Kidney (tissue), 13 donors: ENCODE measurements at regions not wholly inside any gene's neighbourhood (a gene's known extent, or its start where the extent isn't known, plus 50 kb on each side); places are given as distances from the start of the nearest gene placed in this dataset.

Experiments
- DNase-seq, 5 donors: peaks; one replicate each; pipeline ENCODE4 v3.0.0-alpha.2; 2013 to 2020
- FAIRE-seq: peaks from 2 replicates; lab custom pipeline; 2012; peaks lifted over from hg19 to GRCh38; lab: Jason Lieb, UNC
- H3K27ac ChIP-seq, 2 donors: one replicate each; pipeline ENCODE4 v1.7.0; 2013; ENCODE audit warnings: low read depth in 2 of 2, low read length in 2 of 2, inconsistent platforms in 1 of 2
- H3K27me3 ChIP-seq: one replicate; pipeline ENCODE4 v1.7.1; 2013; ENCODE audit warnings: low read length, inconsistent platforms; ENCODE audit not compliant: control insufficient read depth, insufficient read depth
- H3K36me3 ChIP-seq, 3 donors: one replicate each; pipeline versions ENCODE4 v1.7.0 to v1.7.1; 2013; ENCODE audit warnings: low read length in 3 of 3, control low read depth in 1 of 3, inconsistent platforms in 1 of 3; ENCODE audit not compliant: insufficient read depth in 3 of 3, control insufficient read depth in 2 of 3
- H3K4me1 ChIP-seq, 3 donors: one replicate each; pipeline versions ENCODE4 v1.7.0 to v1.7.1; 2013; ENCODE audit warnings: low read length in 3 of 3, inconsistent platforms in 1 of 3, low read depth in 1 of 3; ENCODE audit not compliant: control insufficient read depth in 2 of 3, insufficient read depth in 2 of 3
- H3K4me3 ChIP-seq, 3 donors: one replicate each; pipeline versions ENCODE4 v1.7.0 to v1.8.1; 2013; ENCODE audit warnings: low read length in 3 of 3, control low read depth in 1 of 3, inconsistent platforms in 1 of 3
- H3K9ac ChIP-seq, 3 donors: one replicate each; pipeline versions ENCODE4 v1.7.0 to v1.7.1; 2013; ENCODE audit warnings: low read length in 3 of 3, control low read depth in 1 of 3, inconsistent platforms in 1 of 3
- H3K9me3 ChIP-seq, 3 donors: one replicate each; pipeline versions ENCODE4 v1.7.0 to v1.7.1; 2013; ENCODE audit warnings: low read length in 3 of 3, control low read depth in 1 of 3, inconsistent platforms in 1 of 3; ENCODE audit not compliant: control insufficient read depth in 2 of 3, insufficient read depth in 1 of 3
- intact Hi-C: fragments of 100-400 bp; cut with DNase I; formaldehyde crosslinking; loops from one replicate; pipeline ENCODE4 v1.11.1; 2022
- TF ChIP-seq, protein P1 (sequence below): IDR thresholded peaks from 3 replicates; pipeline ENCODE4 v1.5.1; 2012; ENCODE audit warnings: mild to moderate bottlenecking, moderate library complexity, borderline replicate concordance; ENCODE audit not compliant: insufficient read depth; ENCODE audit errors: extremely low read depth
- donor health status: control.
- donor health status: control.
- donor health status: control.
- donor health status: control.
- donor health status: control.
- donor health status: DM: yes; HTN: yes; CAD: no.
- donor health status: Normal renal cell carcinoma (clear cell type).

DNA sequence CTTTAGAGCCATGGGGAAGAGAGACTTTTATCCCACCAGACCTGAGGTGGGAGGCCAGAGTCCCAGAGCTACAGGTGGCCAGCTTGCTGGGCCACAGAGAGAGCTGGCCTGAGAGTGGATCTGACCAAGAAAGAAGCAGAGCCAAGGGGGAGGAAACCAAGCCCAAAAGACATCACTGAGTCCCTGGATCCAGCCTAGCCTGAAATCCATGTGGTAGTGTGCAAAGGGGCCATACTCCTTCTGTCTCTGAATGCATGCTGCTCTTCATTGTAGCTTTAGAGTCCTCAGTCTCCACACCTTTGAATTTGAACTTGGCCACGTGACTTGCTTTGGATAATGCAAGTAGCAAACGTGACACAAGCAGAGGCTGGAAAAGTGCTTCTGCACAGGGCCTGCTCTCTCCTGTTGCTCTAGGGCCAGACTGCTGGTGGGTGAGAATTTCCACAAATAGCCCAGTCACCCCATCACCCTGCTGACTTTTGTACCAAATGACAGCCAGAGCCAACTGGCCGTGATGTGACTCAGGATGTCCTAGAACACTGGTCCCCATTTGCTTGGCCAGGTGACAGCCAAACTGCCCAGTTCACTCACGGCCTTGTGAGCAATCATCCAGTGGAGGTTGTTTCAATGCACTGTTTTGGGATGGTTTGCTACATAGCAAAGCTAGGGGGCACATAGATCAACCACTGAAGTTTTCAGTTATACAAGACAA is 93.6 kb downstream of the DHCR7 start:
- no peaks in the 10 kb centered on the region for H3K9me3 ChIP-seq
- no peak for DNase-seq
- TF ChIP-seq, protein P1, sequence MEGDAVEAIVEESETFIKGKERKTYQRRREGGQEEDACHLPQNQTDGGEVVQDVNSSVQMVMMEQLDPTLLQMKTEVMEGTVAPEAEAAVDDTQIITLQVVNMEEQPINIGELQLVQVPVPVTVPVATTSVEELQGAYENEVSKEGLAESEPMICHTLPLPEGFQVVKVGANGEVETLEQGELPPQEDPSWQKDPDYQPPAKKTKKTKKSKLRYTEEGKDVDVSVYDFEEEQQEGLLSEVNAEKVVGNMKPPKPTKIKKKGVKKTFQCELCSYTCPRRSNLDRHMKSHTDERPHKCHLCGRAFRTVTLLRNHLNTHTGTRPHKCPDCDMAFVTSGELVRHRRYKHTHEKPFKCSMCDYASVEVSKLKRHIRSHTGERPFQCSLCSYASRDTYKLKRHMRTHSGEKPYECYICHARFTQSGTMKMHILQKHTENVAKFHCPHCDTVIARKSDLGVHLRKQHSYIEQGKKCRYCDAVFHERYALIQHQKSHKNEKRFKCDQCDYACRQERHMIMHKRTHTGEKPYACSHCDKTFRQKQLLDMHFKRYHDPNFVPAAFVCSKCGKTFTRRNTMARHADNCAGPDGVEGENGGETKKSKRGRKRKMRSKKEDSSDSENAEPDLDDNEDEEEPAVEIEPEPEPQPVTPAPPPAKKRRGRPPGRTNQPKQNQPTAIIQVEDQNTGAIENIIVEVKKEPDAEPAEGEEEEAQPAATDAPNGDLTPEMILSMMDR, result no peak
- FAIRE-seq, result no peak
- no peak overlapping the region for H3K9ac ChIP-seq
- intact Hi-C loops, result no loop called here
- H3K36me3 ChIP-seq, result no peaks in the 10 kb centered on the region
- H3K4me3 ChIP-seq, result no peak overlapping the region
- H3K27ac ChIP-seq, result no peak overlapping the region
- no peaks in the 10 kb centered on the region for H3K4me1 ChIP-seq
- no peaks in the 10 kb centered on the region for H3K27me3 ChIP-seq

DNA sequence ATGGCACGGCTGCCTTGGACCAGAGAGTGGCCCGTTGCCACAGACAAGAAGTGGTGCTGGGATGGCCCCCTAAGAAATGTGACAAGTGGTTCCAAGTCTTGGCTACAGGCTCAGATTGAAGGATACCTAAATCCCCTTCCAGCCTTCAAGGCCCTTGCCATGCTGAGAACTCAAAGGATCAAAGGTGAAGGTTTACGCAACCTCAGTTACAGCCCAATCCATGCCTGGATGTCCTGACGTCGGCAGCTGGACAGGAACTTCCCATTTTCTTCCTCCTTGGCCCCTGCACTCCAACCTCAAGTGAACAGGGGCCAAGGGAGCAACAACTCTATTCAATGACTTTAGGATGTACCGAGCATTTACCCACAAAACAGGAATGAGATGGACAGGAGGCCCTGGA is 95.4 kb downstream of the DHCR7 start:
- intact Hi-C loops, result no loop called here
- Histone ChIP-seq H3K4me3 (no peak overlapping the region), H3K4me1 (no peaks in the 10 kb centered on the region), H3K36me3 (no peaks in the 10 kb centered on the region), H3K9me3 (no peaks in the 10 kb centered on the region), H3K27ac (no peak overlapping the region), H3K9ac (no peak overlapping the region), H3K27me3 (no peaks in the 10 kb centered on the region)
- TF ChIP-seq, protein P1, result no peak
- no peak for FAIRE-seq
- no peak for DNase-seq

DNA sequence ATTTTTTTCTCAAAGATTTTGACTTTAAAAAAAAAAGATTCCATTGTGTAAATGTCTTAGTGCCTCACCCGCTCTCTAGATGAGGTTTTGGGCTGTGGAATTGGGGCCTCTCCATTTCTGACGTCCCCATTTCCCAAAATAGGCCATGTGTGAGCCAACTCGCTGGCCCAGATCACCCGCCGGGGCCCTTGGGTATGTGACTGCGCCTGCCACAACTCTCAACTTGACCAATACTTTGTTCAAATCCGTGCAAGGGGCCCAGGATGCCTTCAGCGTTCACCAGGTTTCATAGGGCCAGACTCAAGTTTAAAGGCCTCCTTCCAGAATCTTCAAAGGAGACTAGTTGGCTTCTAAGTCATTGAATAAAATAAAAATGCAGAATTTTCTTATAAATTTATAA is 96.0 kb downstream of the DHCR7 start:
- H3K9ac ChIP-seq, result no peak overlapping the region
- intact Hi-C loops, result no loop called here
- no peaks in the 10 kb centered on the region for H3K4me1 ChIP-seq
- FAIRE-seq, result no peak
- no peaks in the 10 kb centered on the region for H3K9me3 ChIP-seq
- no peaks in the 10 kb centered on the region for H3K36me3 ChIP-seq
- H3K27ac ChIP-seq, result no peak overlapping the region
- H3K27me3 ChIP-seq, result no peaks in the 10 kb centered on the region
- TF ChIP-seq, protein P1, result no peak
- H3K4me3 ChIP-seq, result no peak overlapping the region
- no peak for DNase-seq

DNA sequence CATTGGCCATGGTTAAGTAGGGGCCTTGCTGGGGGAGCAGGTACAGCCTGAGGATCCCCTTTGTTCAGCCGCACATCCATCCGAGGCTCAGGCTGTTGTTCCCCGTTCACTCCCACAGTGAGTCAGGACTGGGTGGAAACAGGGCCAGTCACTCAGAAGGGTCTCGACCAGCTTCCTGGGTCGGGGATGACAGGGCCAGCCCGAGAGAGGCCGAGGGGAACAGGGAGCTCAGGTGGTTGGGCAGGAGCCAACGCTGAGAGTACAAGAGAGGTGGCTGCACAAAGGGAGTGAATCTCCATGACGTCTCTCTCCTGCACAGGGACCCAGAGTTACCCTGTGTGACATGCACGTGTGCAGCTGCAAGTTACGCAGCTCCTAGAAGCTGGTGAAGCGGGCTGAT is 97.2 kb upstream of the SHANK2 start:
- H3K27me3 ChIP-seq, result no peaks in the 10 kb centered on the region
- TF ChIP-seq, protein P1, result no peak
- no peak overlapping the region for H3K4me3 ChIP-seq
- FAIRE-seq, result no peak
- no peaks in the 10 kb centered on the region for H3K36me3 ChIP-seq
- H3K9ac ChIP-seq, result no peak overlapping the region
- DNase-seq, result no peak
- H3K27ac ChIP-seq, result no peak overlapping the region
- H3K9me3 ChIP-seq, result no peaks in the 10 kb centered on the region
- H3K4me1 ChIP-seq, result no peaks in the 10 kb centered on the region
- intact Hi-C loops, result no loop called here
